Stomach (tissue), 4 donors: ENCODE measurements at regions not wholly inside any gene's neighbourhood (a gene's known extent, or its start where the extent isn't known, plus 50 kb on each side); places are given as distances from the start of the nearest gene placed in this dataset.

ENCODE experiments used
- EP300 ChIP-seq: sonication (generic); formaldehyde crosslinking; IDR thresholded peaks from one replicate; pipeline ENCODE4 v1.6.1; 2017; ENCODE audit warnings: antibody characterized with exemption
- POLR2A ChIP-seq, 4 donors: fragments of 450-650 bp; IDR thresholded peaks; one replicate each; pipeline ENCODE4 v1.6.1; 2016; ENCODE audit warnings: antibody characterized with exemption in 4 of 4, control low read depth in 2 of 4, mild to moderate bottlenecking in 1 of 4, moderate library complexity in 1 of 4
- POLR2AphosphoS5 ChIP-seq, 3 donors: sonication (generic); formaldehyde crosslinking; IDR thresholded peaks; one replicate each; pipeline ENCODE4 v1.6.1; 2016; ENCODE audit warnings: antibody characterized with exemption in 3 of 3
- TF ChIP-seq, protein P1 (sequence below), 7 experiments: fragments of 450-650 bp in 4 of 7; fragments of 200-600 bp in 3 of 7; sonication (generic) in 3 of 7; IDR thresholded peaks; one replicate each; pipeline ENCODE4 v1.5.1; 2016 to 2019; ENCODE audit warnings: antibody characterized with exemption in 7 of 7, control low read depth in 2 of 7, mild to moderate bottlenecking in 1 of 7

DNA sequence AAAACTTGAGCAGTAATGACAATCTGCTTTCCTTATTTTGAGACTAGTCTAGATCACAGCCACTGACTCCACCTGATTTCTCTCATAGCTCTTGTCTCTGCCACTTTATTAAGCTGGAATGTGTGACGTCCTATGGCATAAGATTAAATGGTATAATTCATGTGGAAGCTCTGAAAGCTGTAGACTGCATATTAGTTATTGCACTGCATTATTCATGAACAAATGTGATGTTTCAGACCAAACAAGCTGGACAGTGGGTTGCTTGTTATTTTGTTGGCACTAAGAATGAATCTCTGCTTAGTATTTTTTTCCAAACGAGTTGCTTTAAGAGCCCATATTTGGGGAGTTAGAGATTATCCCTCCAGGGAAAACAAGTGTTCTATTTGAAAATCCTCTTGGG lies 1218.5 kb downstream of the SUCLG1 start:
- TF ChIP-seq POLR2AphosphoS5 (IDR thresholded peaks at IDR 0.05): no peak
- TF ChIP-seq, protein P1, sequence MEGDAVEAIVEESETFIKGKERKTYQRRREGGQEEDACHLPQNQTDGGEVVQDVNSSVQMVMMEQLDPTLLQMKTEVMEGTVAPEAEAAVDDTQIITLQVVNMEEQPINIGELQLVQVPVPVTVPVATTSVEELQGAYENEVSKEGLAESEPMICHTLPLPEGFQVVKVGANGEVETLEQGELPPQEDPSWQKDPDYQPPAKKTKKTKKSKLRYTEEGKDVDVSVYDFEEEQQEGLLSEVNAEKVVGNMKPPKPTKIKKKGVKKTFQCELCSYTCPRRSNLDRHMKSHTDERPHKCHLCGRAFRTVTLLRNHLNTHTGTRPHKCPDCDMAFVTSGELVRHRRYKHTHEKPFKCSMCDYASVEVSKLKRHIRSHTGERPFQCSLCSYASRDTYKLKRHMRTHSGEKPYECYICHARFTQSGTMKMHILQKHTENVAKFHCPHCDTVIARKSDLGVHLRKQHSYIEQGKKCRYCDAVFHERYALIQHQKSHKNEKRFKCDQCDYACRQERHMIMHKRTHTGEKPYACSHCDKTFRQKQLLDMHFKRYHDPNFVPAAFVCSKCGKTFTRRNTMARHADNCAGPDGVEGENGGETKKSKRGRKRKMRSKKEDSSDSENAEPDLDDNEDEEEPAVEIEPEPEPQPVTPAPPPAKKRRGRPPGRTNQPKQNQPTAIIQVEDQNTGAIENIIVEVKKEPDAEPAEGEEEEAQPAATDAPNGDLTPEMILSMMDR (IDR thresholded peaks at IDR 0.05): no peak
- TF ChIP-seq POLR2A (IDR thresholded peaks at IDR 0.05): no peak
- no peak for TF ChIP-seq EP300
